B cell (primary cell): ENCODE measurements at regions not wholly inside any gene's neighbourhood (a gene's known extent, or its start where the extent isn't known, plus 50 kb on each side); places are given as distances from the start of the nearest gene placed in this dataset.
"Not testable (repeated sequence)": the region's sequence is repeated elsewhere in the genome, so short reads cannot be mapped to it uniquely, and the experiment has no call there.

Source experiments
- ATAC-seq: fragments of 200-7000 bp; cut with Tn5 transposase; one replicate; pipeline ENCODE4 v1.10.0; 2021; ENCODE audit warnings: low read depth, mild to moderate bottlenecking, moderate number of reproducible peaks, moderate library complexity
- CTCF ChIA-PET: fragments of 350-600 bp; sonication (Branson Sonifier 250); formaldehyde crosslinking; loops from one replicate; lab custom pipeline; 2021; ENCODE audit warnings: antibody characterized with exemption, inconsistent platforms; lab: Charles Lee
- POLR2A ChIA-PET: fragments of 350-600 bp; sonication (Branson Sonifier 250); formaldehyde crosslinking; loops from one replicate; lab custom pipeline; 2021; ENCODE audit warnings: antibody characterized with exemption; lab: Charles Lee
- DNase-seq: peaks from one replicate; pipeline ENCODE4 v3.0.0; 2013
- H2AFZ ChIP-seq: 2 replicates; pipeline ENCODE4 v1.6.1; 2012; ENCODE audit warnings: mild to moderate bottlenecking, low read depth, low read length; ENCODE audit not compliant: insufficient read depth, poor library complexity, severe bottlenecking
- H3K27ac ChIP-seq, 2 donors: 1 replicate in 1 of 2; 2 replicates in 1 of 2; pipeline ENCODE4 v1.5.1; 2012 to 2013; ENCODE audit warnings: low read length in 2 of 2, mild to moderate bottlenecking in 2 of 2, moderate library complexity in 1 of 2
- H3K27me3 ChIP-seq, 4 experiments: fragments of 200-600 bp in 1 of 4; sonication (generic) in 1 of 4; replicated peaks in 1 of 4; 1 replicate in 2 of 4; 2 replicates in 2 of 4; pipeline versions ENCODE4 v1.6.1 to v1.7.0; 2013 to 2016; ENCODE audit warnings: low read length in 3 of 4, mild to moderate bottlenecking in 2 of 4, mixed read lengths in 1 of 4, moderate library complexity in 1 of 4; ENCODE audit not compliant: insufficient read depth in 4 of 4, control insufficient read depth in 3 of 4; ENCODE audit errors: control extremely low read depth in 1 of 4
- H3K36me3 ChIP-seq, 2 experiments: replicated peaks in 1 of 2; 1 replicate in 1 of 2; 2 replicates in 1 of 2; pipeline versions ENCODE4 v1.6.1 to v1.7.1; 2013; ENCODE audit warnings: low read length in 1 of 2; ENCODE audit not compliant: insufficient read depth in 2 of 2, control insufficient read depth in 1 of 2; ENCODE audit errors: control extremely low read depth in 1 of 2, extremely low read depth in 1 of 2
- H3K4me1 ChIP-seq, 2 donors: fragments of 200-600 bp in 1 of 2; sonication (generic) in 1 of 2; 1 replicate in 1 of 2; 2 replicates in 1 of 2; pipeline versions ENCODE4 v1.5.1 to v1.6.1; 2013 to 2017; ENCODE audit warnings: low read length in 2 of 2; ENCODE audit not compliant: control insufficient read depth in 2 of 2, insufficient read depth in 2 of 2
- H3K4me2 ChIP-seq: replicated peaks from 2 replicates; pipeline ENCODE3; 2012; ENCODE audit warnings: mild to moderate bottlenecking, low read depth, low read length; ENCODE audit not compliant: poor library complexity, severe bottlenecking
- H3K4me3 ChIP-seq, 5 experiments: fragments of 200-600 bp in 1 of 5; sonication (generic) in 1 of 5; 1 replicate in 3 of 5; 2 replicates in 2 of 5; pipeline versions ENCODE4 v1.5.1 to v1.7.0; 2011 to 2016; ENCODE audit warnings: low read length in 4 of 5, mild to moderate bottlenecking in 4 of 5, low read depth in 2 of 5, control low read depth in 1 of 5, moderate library complexity in 1 of 5; ENCODE audit not compliant: insufficient read depth in 1 of 5; ENCODE audit errors: control extremely low read depth in 1 of 5, extremely low read depth in 1 of 5
- H3K79me2 ChIP-seq: fragments of 200-600 bp; sonication (generic); one replicate; pipeline ENCODE4 v1.6.0; 2016; ENCODE audit warnings: low read length; ENCODE audit not compliant: control insufficient read depth, insufficient read depth
- H3K9ac ChIP-seq: fragments of 200-600 bp; sonication (generic); 2 replicates; pipeline ENCODE4 v1.6.1; 2017; ENCODE audit warnings: mild to moderate bottlenecking, low read length, moderate library complexity
- H3K9me3 ChIP-seq, 3 donors: one replicate each; pipeline versions ENCODE4 v1.6.1 to v1.7.1; 2013; ENCODE audit warnings: low read length in 2 of 3; ENCODE audit not compliant: control insufficient read depth in 2 of 3, insufficient read depth in 1 of 3; ENCODE audit errors: control extremely low read depth in 1 of 3
- H4K20me1 ChIP-seq: 2 replicates; pipeline ENCODE4 v1.6.0; 2012; ENCODE audit warnings: mild to moderate bottlenecking, low read length; ENCODE audit not compliant: insufficient read depth, control insufficient read depth, poor library complexity, severe bottlenecking
- H3K27ac Mint-ChIP-seq: one replicate; pipeline ENCODE4 v1.8.0; 2021; ENCODE audit warnings: mixed read lengths
- H3K27me3 Mint-ChIP-seq: one replicate; pipeline ENCODE4 v1.8.0; 2021; ENCODE audit warnings: mixed read lengths
- H3K4me1 Mint-ChIP-seq: one replicate; pipeline ENCODE4 v1.8.0; 2021; ENCODE audit warnings: mixed read lengths
- H3K4me3 Mint-ChIP-seq: one replicate; pipeline ENCODE4 v1.8.0; 2021; ENCODE audit warnings: mixed read lengths
- H3K9me3 Mint-ChIP-seq: one replicate; pipeline ENCODE4 v1.8.0; 2022; ENCODE audit warnings: mixed read lengths; ENCODE audit not compliant: insufficient read depth
- CTCF ChIP-seq: fragments of 200-600 bp; IDR thresholded peaks from one replicate; pipeline ENCODE4 v1.8.0; 2022; ENCODE audit warnings: antibody characterized with exemption, mild to moderate bottlenecking
- EZH2 ChIP-seq: IDR thresholded peaks from 2 replicates; pipeline ENCODE4 v1.6.1; 2012; ENCODE audit warnings: borderline replicate concordance, low read depth, mild to moderate bottlenecking, moderate library complexity, low read length; ENCODE audit not compliant: insufficient read depth, poor library complexity, severe bottlenecking
- WGBS: methylation state at CpG from one replicate; pipeline ENCODE4 v1.1.5; 2013; ENCODE audit warnings: missing lambda C conversion rate; ENCODE audit not compliant: insufficient coverage; 5-methylcytosine and 5-hydroxymethylcytosine counted together
- intact Hi-C: fragments of 100-400 bp; cut with micrococcal nuclease; formaldehyde crosslinking; loops from one replicate; pipeline ENCODE4 v1.10.0; 2022

- Histone ChIP-seq H3K9ac (no peak overlapping the region), H3K79me2 (no peaks in the 10 kb centered on the region), H3K9me3 (no peaks in the 10 kb centered on the region), H3K27ac (no peak overlapping the region), H2AFZ (no peak overlapping the region), H3K4me3 (no peak overlapping the region), H4K20me1 (no peaks in the 10 kb centered on the region), H3K4me1 (no peaks in the 10 kb centered on the region), H3K27me3 (no peaks in the 10 kb centered on the region), H3K4me2 (no peak overlapping the region), H3K36me3 (no peaks in the 10 kb centered on the region)
- ChIA-PET POLR2A (no interaction called here), CTCF (interaction anchor here (0.7 to 2.2 kb wide), 2 partner anchors 15 to 444 kb away, joined by 3 to 9 read pairs; no protein-coding TSS in a partner anchor)
- WGBS, result 96% methylated on average over 2 of the region's 2 CpGs
- no peaks in the 10 kb centered on the region for H3K9me3 Mint-ChIP-seq
- H3K4me1 Mint-ChIP-seq, result peaks cover 15% of the 10 kb centered on the region
- H3K27ac Mint-ChIP-seq, result no peak overlapping the region
- H3K4me3 Mint-ChIP-seq, result no peak overlapping the region
- TF ChIP-seq CTCF (no peak), EZH2 (no peak)
- DNase-seq, result no peak
- intact Hi-C loops, result no loop called here
- ATAC-seq, result no peak
- H3K27me3 Mint-ChIP-seq, result no peaks in the 10 kb centered on the region
These were observed 63.1 kb upstream of the TNFSF4 start for GRCh38 chr1:173270243-173270642.

GRCh38 chr1:173271021-173271420, 63.9 kb upstream of the TNFSF4 start:
- H3K4me1 ChIP-seq, H3K27me3 Mint-ChIP-seq, H3K4me3 Mint-ChIP-seq, H3K4me2 ChIP-seq, H3K9me3 Mint-ChIP-seq, H3K4me1 Mint-ChIP-seq, H3K79me2 ChIP-seq, H3K27ac ChIP-seq, H3K36me3 ChIP-seq, DNase-seq, POLR2A ChIA-PET, H4K20me1 ChIP-seq, ATAC-seq, H3K27me3 ChIP-seq, H3K9me3 ChIP-seq, H3K9ac ChIP-seq, H3K4me3 ChIP-seq, H3K27ac Mint-ChIP-seq, intact Hi-C loops, H2AFZ ChIP-seq: not testable (repeated sequence)
- CTCF ChIA-PET, result interaction anchor here (0.7 kb wide), 1 partner anchor 445 kb away, joined by 3 read pairs; no protein-coding TSS in a partner anchor
- no CpG with 5 or more reads among the region's 1 CpG for WGBS
